SK-N-MC (cell line): ENCODE measurements at regions not wholly inside any gene's neighbourhood (a gene's known extent, or its start where the extent isn't known, plus 50 kb on each side); places are given as distances from the start of the nearest gene placed in this dataset.

Experiments used
- EZH2 ChIP-seq: fragments of 200-600 bp; sonication (generic); IDR thresholded peaks from one replicate; pipeline ENCODE4 v1.6.1; 2017; ENCODE audit warnings: antibody characterized with exemption
- FOXP2 ChIP-seq: optimal IDR thresholded peaks from 2 replicates; pipeline ENCODE3; 2011; ENCODE audit warnings: mild to moderate bottlenecking, moderate library complexity; ENCODE audit not compliant: insufficient read depth; ENCODE audit errors: extremely low read length, control extremely low read depth
- POLR2AphosphoS5 ChIP-seq: IDR thresholded peaks from 2 replicates; pipeline ENCODE4 v1.6.1; 2012; ENCODE audit warnings: mild to moderate bottlenecking, low read depth, low read length, borderline replicate concordance

DNA sequence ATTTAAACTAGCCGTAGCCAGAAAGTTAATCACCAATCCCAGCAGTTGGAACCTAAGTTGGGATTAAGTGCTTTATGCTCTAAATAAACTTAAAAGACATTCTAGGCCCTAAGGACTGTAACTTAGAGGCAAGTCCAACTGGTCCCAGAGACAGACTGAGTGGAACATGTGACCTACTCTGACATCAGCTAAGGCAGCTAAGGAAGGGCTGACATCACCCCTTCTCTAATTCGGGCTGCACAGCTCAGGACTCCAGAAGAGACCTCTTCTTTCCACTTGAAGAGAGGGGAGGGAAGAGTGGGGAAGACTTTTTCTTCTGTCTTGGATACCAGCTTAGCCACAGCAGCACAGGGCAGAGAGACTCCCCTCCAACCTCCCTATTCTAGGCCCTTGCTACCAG lies 565.2 kb downstream of the CDH8 start:
- no peak for TF ChIP-seq EZH2
- no peak for TF ChIP-seq POLR2AphosphoS5
- TF ChIP-seq FOXP2, result no peak
